ENCODE measurements at regions not wholly inside any gene's neighbourhood (a gene's known extent, or its start where the extent isn't known, plus 50 kb on each side); places are given as distances from the start of the nearest gene placed in this dataset.

- 64 to 89% methylated on average over 1 of the region's 1 CpG for WGBS, 2 donors
- Histone ChIP-seq H3K9me3 (peaks cover 0 to 7% (median 2%) of the 10 kb centered on the region in 4 donors), H3K4me1 (no peaks in the 10 kb centered on the region), H3K4me3 (no peak overlapping the region), H3K36me3 (no peaks in the 10 kb centered on the region), H3K27me3 (no peaks in the 10 kb centered on the region), H3K27ac (no peak overlapping the region)
- no peak for ATAC-seq (ENCODE audit: low FRiP score in 2 of 2)
- TF ChIP-seq CTCF (IDR thresholded peaks at IDR 0.05) (no peak), POLR2AphosphoS5 (IDR thresholded peaks at IDR 0.05) (no peak), POLR2A (IDR thresholded peaks at IDR 0.05) (no peak), EP300 (IDR thresholded peaks at IDR 0.05) (no peak)
- DNase-seq: no peak
Measured at GRCh38 chr10:36519909-36520308, 605.5 kb upstream of the ANKRD30A start.

- H3K36me3 ChIP-seq: no peaks in the 10 kb centered on the region
- H3K4me1 ChIP-seq: no peaks in the 10 kb centered on the region
- peaks cover 0 to 7% (median 2%) of the 10 kb centered on the region in 4 donors for H3K9me3 ChIP-seq
- no peak for ATAC-seq (ENCODE audit: low FRiP score in 2 of 2)
- H3K4me3 ChIP-seq: no peak overlapping the region
- H3K27ac ChIP-seq: no peak overlapping the region
- H3K27me3 ChIP-seq: no peaks in the 10 kb centered on the region
- DNase-seq: no peak
- no peak for TF ChIP-seq POLR2A (IDR thresholded peaks at IDR 0.05)
- no peak for TF ChIP-seq POLR2AphosphoS5 (IDR thresholded peaks at IDR 0.05)
- TF ChIP-seq EP300 (IDR thresholded peaks at IDR 0.05): no peak
- TF ChIP-seq CTCF (IDR thresholded peaks at IDR 0.05): no peak
Measured at GRCh38 chr10:36516281-36516680, 609.1 kb upstream of the ANKRD30A start.

GRCh38 chr10:36515319-36515718, 610.1 kb upstream of the ANKRD30A start:
- H3K27ac ChIP-seq: no peak overlapping the region
- H3K4me1 ChIP-seq: no peaks in the 10 kb centered on the region
- H3K4me3 ChIP-seq: no peak overlapping the region
- 43 to 57% methylated on average over 2 of the region's 2 CpGs for WGBS, 2 donors
- ATAC-seq (ENCODE audit: low FRiP score in 2 of 2) (no peak), DNase-seq (no peak)
- TF ChIP-seq EP300 (IDR thresholded peaks at IDR 0.05) (no peak), POLR2AphosphoS5 (IDR thresholded peaks at IDR 0.05) (no peak), POLR2A (IDR thresholded peaks at IDR 0.05) (no peak), CTCF (IDR thresholded peaks at IDR 0.05) (no peak)
- no peaks in the 10 kb centered on the region for H3K27me3 ChIP-seq
- peaks cover 0 to 7% (median 2%) of the 10 kb centered on the region in 4 donors for H3K9me3 ChIP-seq
- no peaks in the 10 kb centered on the region for H3K36me3 ChIP-seq

- H3K4me1 ChIP-seq: no peaks in the 10 kb centered on the region
- H3K9me3 ChIP-seq: no peaks in the 10 kb centered on the region
- no peak for DNase-seq
- ATAC-seq (ENCODE audit: low FRiP score in 2 of 2): no peak
- no peak overlapping the region for H3K4me3 ChIP-seq
- no peak overlapping the region for H3K27ac ChIP-seq
- TF ChIP-seq POLR2A (IDR thresholded peaks at IDR 0.05) (no peak), POLR2AphosphoS5 (IDR thresholded peaks at IDR 0.05) (no peak), EP300 (IDR thresholded peaks at IDR 0.05) (no peak), CTCF (IDR thresholded peaks at IDR 0.05) (no peak)
- H3K36me3 ChIP-seq: no peaks in the 10 kb centered on the region
- H3K27me3 ChIP-seq: no peaks in the 10 kb centered on the region
- whole genome bisulfite sequencing, 2 donors: 79 to 87% methylated on average over 3 of the region's 3 CpGs
Measured at GRCh38 chr10:36507715-36508114, 617.7 kb upstream of the ANKRD30A start.

GRCh38 chr10:36506697-36507496, 618.5 kb upstream of the ANKRD30A start:
- TF ChIP-seq EP300 (IDR thresholded peaks at IDR 0.05) (no peak), POLR2AphosphoS5 (IDR thresholded peaks at IDR 0.05) (no peak), POLR2A (IDR thresholded peaks at IDR 0.05) (no peak), CTCF (IDR thresholded peaks at IDR 0.05) (no peak)
- Histone ChIP-seq H3K27me3 (no peaks in the 10 kb centered on the region), H3K27ac (no peak overlapping the region), H3K4me3 (no peak overlapping the region), H3K4me1 (no peaks in the 10 kb centered on the region), H3K36me3 (no peaks in the 10 kb centered on the region), H3K9me3 (no peaks in the 10 kb centered on the region)
- DNase-seq (no peak), ATAC-seq (ENCODE audit: low FRiP score in 2 of 2) (peak in 1 of 2 donors; percentile 56)
- WGBS, 2 donors: 74 to 88% methylated on average over 5 of the region's 5 CpGs

Data from upper lobe of left lung (tissue), 6 donors.